H1 (cell line): ENCODE measurements at regions not wholly inside any gene's neighbourhood (a gene's known extent, or its start where the extent isn't known, plus 50 kb on each side); places are given as distances from the start of the nearest gene placed in this dataset.

ENCODE experiments used
- CTCF ChIA-PET: fragments of 300-600 bp; sonication (Branson Sonifier 250); formaldehyde crosslinking; loops from one replicate; lab custom pipeline; 2021; ENCODE audit not compliant: partially characterized antibody; lab: Charles Lee
- POLR2A ChIA-PET: fragments of 300-600 bp; sonication (Branson Sonifier 250); formaldehyde crosslinking; loops from one replicate; lab custom pipeline; 2021; ENCODE audit warnings: inconsistent platforms; ENCODE audit not compliant: partially characterized antibody; lab: Charles Lee
- DNase-seq, 2 experiments: peaks; one replicate each; pipeline versions ENCODE4 v3.0.0 to v3.0.0-alpha.2; 2010 to 2022; ENCODE audit warnings: low spot score in 2 of 2, low read depth in 1 of 2, mixed read lengths in 1 of 2
- FAIRE-seq: peaks from 2 replicates; lab custom pipeline; 2011; peaks lifted over from hg19 to GRCh38; lab: Jason Lieb, UNC
- H2AFZ ChIP-seq: 2 replicates; pipeline ENCODE4 v1.8.1; 2012; ENCODE audit warnings: low read length, inconsistent platforms
- H2AK5ac ChIP-seq: 2 replicates; pipeline ENCODE4 v1.6.1; 2013; ENCODE audit warnings: low read depth, low read length
- H2BK120ac ChIP-seq: replicated peaks from 2 replicates; pipeline ENCODE3; 2013; ENCODE audit warnings: low read depth, low read length, inconsistent platforms
- H2BK12ac ChIP-seq: 2 replicates; pipeline ENCODE4 v1.6.1; 2013; ENCODE audit warnings: low read depth, low read length
- H2BK15ac ChIP-seq: 2 replicates; pipeline ENCODE4 v1.6.1; 2013; ENCODE audit warnings: low read length
- H2BK20ac ChIP-seq: 2 replicates; pipeline ENCODE4 v1.6.1; 2013; ENCODE audit warnings: low read length
- H2BK5ac ChIP-seq: 2 replicates; pipeline ENCODE4 v1.6.1; 2013; ENCODE audit warnings: low read depth, low read length
- H3K14ac ChIP-seq: 2 replicates; pipeline ENCODE4 v1.6.1; 2013; ENCODE audit warnings: inconsistent platforms; ENCODE audit not compliant: insufficient read length
- H3K18ac ChIP-seq: 2 replicates; pipeline ENCODE4 v1.6.1; 2013; ENCODE audit warnings: low read length; ENCODE audit errors: extremely low read depth
- H3K23ac ChIP-seq: 2 replicates; pipeline ENCODE4 v1.6.1; 2013; ENCODE audit warnings: inconsistent platforms; ENCODE audit not compliant: insufficient read length
- H3K23me2 ChIP-seq: 2 replicates; pipeline ENCODE4 v1.6.1; 2013; ENCODE audit warnings: low read depth, low read length
- H3K27ac ChIP-seq: 2 replicates; pipeline ENCODE4 v1.6.1; 2011; ENCODE audit warnings: low read depth, low read length, inconsistent platforms
- H3K27me3 ChIP-seq, 4 experiments: replicated peaks in 1 of 4; 1 replicate in 1 of 4; 2 replicates in 3 of 4; pipeline versions ENCODE4 v1.6.1 to v1.8.1; 2011 to 2013; ENCODE audit warnings: low read length in 3 of 4, mild to moderate bottlenecking in 3 of 4, inconsistent platforms in 2 of 4, mixed read lengths in 2 of 4, moderate library complexity in 1 of 4; ENCODE audit not compliant: control insufficient read depth in 3 of 4, insufficient read depth in 3 of 4; ENCODE audit errors: extremely low read depth in 1 of 4
- H3K36me3 ChIP-seq, 4 experiments: 2 replicates each; pipeline versions ENCODE4 v1.6.1 to v1.8.1; 2011 to 2013; ENCODE audit warnings: mild to moderate bottlenecking in 4 of 4, low read length in 3 of 4, moderate library complexity in 2 of 4, control low read depth in 1 of 4, inconsistent platforms in 1 of 4; ENCODE audit not compliant: insufficient read depth in 4 of 4, control insufficient read depth in 2 of 4
- H3K4ac ChIP-seq: replicated peaks from 2 replicates; pipeline ENCODE3; 2013; ENCODE audit warnings: low read length, low read depth, mixed read lengths, inconsistent platforms; ENCODE audit not compliant: insufficient read length
- H3K4me1 ChIP-seq, 4 experiments: replicated peaks in 1 of 4; 1 replicate in 1 of 4; 2 replicates in 3 of 4; pipeline versions ENCODE4 v1.6.1 to v1.8.1; 2011 to 2013; ENCODE audit warnings: low read length in 3 of 4, inconsistent platforms in 2 of 4, mixed read lengths in 1 of 4; ENCODE audit not compliant: insufficient read depth in 4 of 4, control insufficient read depth in 3 of 4
- H3K4me2 ChIP-seq, 2 experiments: 2 replicates each; pipeline versions ENCODE4 v1.6.1 to v1.8.1; 2011 to 2013; ENCODE audit warnings: low read depth in 2 of 2, low read length in 2 of 2, control low read depth in 1 of 2, inconsistent platforms in 1 of 2, mild to moderate bottlenecking in 1 of 2; ENCODE audit not compliant: insufficient read depth in 1 of 2
- H3K4me3 ChIP-seq, 4 experiments: fragments of 200-600, 300-600 bp in 1 of 4; sonication (generic), shearing (Covaris generic), sonication (Bioruptor Twin) in 1 of 4; 2 replicates each; pipeline versions ENCODE4 v1.5.1 to v1.8.1; 2011 to 2016; ENCODE audit warnings: low read length in 4 of 4, low read depth in 3 of 4, control low read depth in 2 of 4, inconsistent platforms in 2 of 4, mild to moderate bottlenecking in 2 of 4, mixed read lengths in 1 of 4, moderate library complexity in 1 of 4; ENCODE audit not compliant: insufficient read depth in 2 of 4; ENCODE audit errors: extremely low read depth in 1 of 4
- H3K56ac ChIP-seq: replicated peaks from 2 replicates; pipeline ENCODE3; 2013; ENCODE audit warnings: low read depth, mild to moderate bottlenecking, mixed read lengths, low read length, inconsistent platforms; ENCODE audit not compliant: insufficient read length
- H3K79me1 ChIP-seq: 2 replicates; pipeline ENCODE4 v1.6.1; 2013; ENCODE audit warnings: low read depth, low read length, control low read depth
- H3K79me2 ChIP-seq, 2 experiments: 2 replicates each; pipeline versions ENCODE4 v1.6.1 to v1.8.1; 2012 to 2013; ENCODE audit warnings: low read length in 2 of 2, mild to moderate bottlenecking in 2 of 2, inconsistent platforms in 1 of 2; ENCODE audit not compliant: insufficient read depth in 2 of 2, control insufficient read depth in 1 of 2
- H3K9ac ChIP-seq, 4 experiments: replicated peaks in 1 of 4; 1 replicate in 1 of 4; 2 replicates in 3 of 4; pipeline versions ENCODE4 v1.6.1 to v1.8.1; 2011 to 2013; ENCODE audit warnings: low read depth in 3 of 4, low read length in 3 of 4, control low read depth in 2 of 4, mild to moderate bottlenecking in 2 of 4, moderate library complexity in 2 of 4, inconsistent platforms in 1 of 4; ENCODE audit errors: extremely low read depth in 1 of 4
- H3K9me3 ChIP-seq, 2 experiments: 2 replicates each; pipeline versions ENCODE4 v1.6.1 to v1.8.1; 2012 to 2013; ENCODE audit warnings: mild to moderate bottlenecking in 2 of 2, moderate library complexity in 2 of 2, control low read depth in 1 of 2, inconsistent platforms in 1 of 2, low read depth in 1 of 2, low read length in 1 of 2, mixed read lengths in 1 of 2; ENCODE audit not compliant: insufficient read depth in 2 of 2
- H4K20me1 ChIP-seq, 2 experiments: replicated peaks in 1 of 2; 2 replicates each; pipeline versions ENCODE3 to v1.8.1; 2011 to 2013; ENCODE audit warnings: inconsistent platforms in 2 of 2, low read length in 2 of 2, mild to moderate bottlenecking in 1 of 2; ENCODE audit not compliant: insufficient read depth in 2 of 2, control insufficient read depth in 1 of 2
- H4K5ac ChIP-seq: 2 replicates; pipeline ENCODE4 v1.6.1; 2013; ENCODE audit warnings: low read length, low read depth, mixed read lengths, inconsistent platforms; ENCODE audit not compliant: insufficient read length
- H4K8ac ChIP-seq: 2 replicates; pipeline ENCODE4 v1.8.0; 2013; ENCODE audit warnings: mild to moderate bottlenecking, moderate library complexity, low read length, inconsistent platforms; ENCODE audit not compliant: insufficient read depth; ENCODE audit errors: extremely low read depth
- H4K91ac ChIP-seq: replicated peaks from 2 replicates; pipeline ENCODE3; 2013; ENCODE audit warnings: low read length, mixed read lengths, inconsistent platforms; ENCODE audit not compliant: insufficient read length
- WGBS, 2 experiments: shearing (Covaris generic) in 1 of 2; methylation state at CpG; one replicate each; pipeline versions ENCODE4 v1.1.6 to v1.1.7; 2013 to 2015; ENCODE audit warnings: low lambda C conversion rate in 2 of 2, mixed read lengths in 2 of 2, inconsistent platforms in 1 of 2, low coverage in 1 of 2, missing lambda C conversion rate in 1 of 2; ENCODE audit not compliant: insufficient replicate concordance in 2 of 2, insufficient coverage in 1 of 2, insufficient read length in 1 of 2; ENCODE audit errors: extremely low coverage in 1 of 2, missing lambda C conversion rate in 1 of 2; 5-methylcytosine and 5-hydroxymethylcytosine counted together
- TF ChIP-seq, protein P1 (sequence below): IDR thresholded peaks from 2 replicates; pipeline ENCODE4 v1.6.1; 2011; ENCODE audit warnings: low read depth, mild to moderate bottlenecking, low read length; ENCODE audit not compliant: insufficient read depth

DNA sequence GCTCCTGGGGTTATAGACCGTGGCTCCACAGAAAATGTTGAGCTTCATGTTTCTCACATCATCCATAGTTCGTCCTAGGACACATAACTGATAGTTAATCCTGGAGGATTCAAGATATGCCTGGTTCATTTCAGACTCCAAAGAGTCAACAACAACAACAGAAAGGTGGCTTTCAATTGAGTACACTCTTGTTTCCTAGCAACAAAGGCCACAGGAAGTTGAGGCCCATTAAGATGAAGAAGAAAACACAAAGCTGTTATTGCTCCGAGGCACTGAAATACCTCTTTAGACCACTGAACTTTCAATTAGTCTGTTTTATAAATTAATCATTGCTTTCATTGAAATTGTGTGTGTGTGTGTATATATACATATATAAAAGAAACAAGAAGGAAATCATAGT, 154.5 kb downstream of the YIPF5 start:
- Histone ChIP-seq H3K9ac (no peak overlapping the region), H3K4ac (no peak overlapping the region), H3K36me3 (peaks cover 0 to 10% (median 4%) of the 10 kb centered on the region in 4 experiments; a peak in 3 of 8 replicates), H3K23ac (no peak overlapping the region), H3K4me3 (no peak overlapping the region), H3K79me2 (no peaks in the 10 kb centered on the region), H2AK5ac (no peak overlapping the region), H3K4me2 (no peak overlapping the region), H2BK120ac (no peak overlapping the region), H2BK20ac (no peak overlapping the region), H2BK12ac (peak overlapping the region; percentile 71; the same call in 1 of the 2 replicates), H3K18ac (no peak overlapping the region), H3K27me3 (no peaks in the 10 kb centered on the region), H3K27ac (no peak overlapping the region), H3K9me3 (peaks cover 25 to 28% of the 10 kb centered on the region in 2 experiments), H2BK15ac (no peak overlapping the region), H3K56ac (no peak overlapping the region), H2BK5ac (no peak overlapping the region), H4K8ac (no peak overlapping the region), H2AFZ (no peak overlapping the region), H3K14ac (no peak overlapping the region), H3K4me1 (peaks cover 0 to 7% (median 2%) of the 10 kb centered on the region in 4 experiments; a peak in 2 of 7 replicates), H3K79me1 (no peaks in the 10 kb centered on the region), H4K5ac (no peak overlapping the region), H4K20me1 (no peaks in the 10 kb centered on the region), H4K91ac (no peak overlapping the region), H3K23me2 (no peaks in the 10 kb centered on the region)
- WGBS, 2 experiments, result 98% methylated on average over 3 of the region's 3 CpGs; no CpG with 5 or more reads in 1 of the 2 experiments
- TF ChIP-seq, protein P1, sequence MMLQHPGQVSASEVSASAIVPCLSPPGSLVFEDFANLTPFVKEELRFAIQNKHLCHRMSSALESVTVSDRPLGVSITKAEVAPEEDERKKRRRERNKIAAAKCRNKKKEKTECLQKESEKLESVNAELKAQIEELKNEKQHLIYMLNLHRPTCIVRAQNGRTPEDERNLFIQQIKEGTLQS, result no peak
- FAIRE-seq, result no peak
- no peak for DNase-seq
- ChIA-PET POLR2A (no interaction called here), CTCF (no interaction called here)
